GM19468 (cell line): ENCODE measurements at regions not wholly inside any gene's neighbourhood (a gene's known extent, or its start where the extent isn't known, plus 50 kb on each side); places are given as distances from the start of the nearest gene placed in this dataset.

Experiments
- ATAC-seq: cut with Tn5 transposase; IDR thresholded peaks from one replicate; pipeline ENCODE4 v1.9.1; 2021; ENCODE audit warnings: mild to moderate bottlenecking, moderate library complexity, moderate number of reproducible peaks; ENCODE audit not compliant: unreplicated experiment; ENCODE audit errors: extremely low read depth

GRCh38 chr11:130606781-130607511 is 158.5 kb downstream of the ADAMTS15 start:
- no peak for ATAC-seq

GRCh38 chr11:130608287-130608686 is 159.8 kb downstream of the ADAMTS15 start:
- no peak for ATAC-seq

GRCh38 chr11:130609121-130610035 is 160.9 kb downstream of the ADAMTS15 start:
- no peak for ATAC-seq

DNA sequence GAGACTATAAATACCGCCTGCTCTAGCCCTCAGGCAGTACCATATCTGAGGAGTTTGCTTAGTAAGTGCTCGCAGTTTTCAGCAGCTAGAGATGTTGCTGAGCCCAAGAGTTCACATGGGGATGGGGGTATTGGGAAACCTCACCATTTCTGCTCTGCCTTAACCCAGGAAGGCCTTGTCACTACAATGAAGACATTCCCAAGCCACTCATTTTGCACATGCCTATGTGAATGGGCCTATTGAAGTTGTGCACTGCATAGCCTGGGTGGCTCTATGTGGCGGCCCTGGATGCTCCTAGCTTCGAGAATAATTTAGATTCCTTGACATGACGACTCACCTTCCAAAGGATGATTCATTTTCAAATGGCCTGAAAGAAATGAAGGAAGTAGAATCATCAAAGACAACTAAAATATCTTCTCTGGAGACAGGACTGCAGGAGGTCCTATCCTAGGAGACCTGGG is 163.4 kb downstream of the ADAMTS15 start:
- ATAC-seq = no peak

DNA sequence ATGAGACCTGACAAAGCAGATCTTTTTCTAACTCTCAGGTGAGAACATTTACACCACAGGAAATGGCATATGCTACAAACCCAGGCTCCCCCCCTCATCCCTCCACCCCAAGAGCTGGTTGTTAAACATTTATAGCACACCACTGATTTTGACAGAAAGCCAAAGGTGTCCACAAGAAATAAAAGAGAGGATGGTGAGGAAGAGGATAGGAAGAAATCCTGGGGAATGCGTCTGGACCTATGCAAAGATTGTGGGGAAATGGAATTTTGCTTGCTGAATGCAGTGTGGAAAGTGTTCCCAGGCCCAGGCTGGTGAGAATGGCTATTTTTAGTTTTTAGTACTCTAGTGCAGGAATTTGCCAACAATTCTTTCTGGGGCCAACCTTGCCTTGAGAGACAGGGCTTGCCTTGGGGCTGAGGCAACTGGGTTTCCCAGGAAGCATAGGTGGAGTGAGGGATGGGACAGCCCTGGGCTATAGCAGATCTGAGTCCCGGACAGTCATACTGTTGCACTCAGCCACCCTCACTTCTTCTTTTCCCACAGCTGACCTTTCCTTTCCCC is 163.9 kb downstream of the ADAMTS15 start:
- no peak for ATAC-seq

DNA sequence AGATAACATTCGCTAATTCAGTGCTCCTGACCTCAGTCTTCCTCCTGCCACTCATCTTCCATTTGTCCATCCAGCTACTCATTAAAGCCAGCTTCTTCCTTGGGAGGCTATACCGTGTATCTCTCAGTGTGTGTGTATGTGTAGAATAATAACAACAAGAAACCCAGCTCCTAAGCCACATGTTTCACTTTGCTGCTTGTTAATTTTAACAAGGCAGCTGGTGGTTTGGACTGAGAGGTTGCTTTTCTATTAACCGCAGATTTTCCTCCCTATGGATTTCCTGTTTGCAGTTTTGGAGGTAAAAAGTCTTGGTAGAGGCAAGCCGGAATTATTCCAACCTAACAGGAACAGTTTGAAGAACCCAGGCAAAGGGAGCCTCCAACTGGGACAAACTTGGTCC is 165.0 kb downstream of the ADAMTS15 start:
- no peak for ATAC-seq

DNA sequence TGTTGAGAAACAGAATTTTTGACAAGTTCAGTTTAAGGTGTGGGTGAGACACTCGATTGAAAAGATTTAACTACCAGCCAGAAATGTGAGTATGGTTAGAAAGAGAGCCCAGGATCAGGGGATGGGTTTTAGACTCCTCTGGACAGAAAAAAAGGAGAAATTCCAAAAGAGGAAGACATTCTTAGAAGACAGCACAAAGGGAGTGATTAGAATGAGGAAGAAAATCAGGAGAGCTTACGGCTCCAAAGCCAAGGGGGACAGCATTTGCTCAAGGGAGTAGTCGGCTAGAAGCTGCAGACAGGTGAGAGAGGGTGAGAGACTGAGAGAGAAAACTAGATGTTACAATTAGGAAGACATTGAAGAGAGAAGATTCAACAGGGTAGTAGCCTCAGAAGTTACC is 166.1 kb downstream of the ADAMTS15 start:
- no peak for ATAC-seq

DNA sequence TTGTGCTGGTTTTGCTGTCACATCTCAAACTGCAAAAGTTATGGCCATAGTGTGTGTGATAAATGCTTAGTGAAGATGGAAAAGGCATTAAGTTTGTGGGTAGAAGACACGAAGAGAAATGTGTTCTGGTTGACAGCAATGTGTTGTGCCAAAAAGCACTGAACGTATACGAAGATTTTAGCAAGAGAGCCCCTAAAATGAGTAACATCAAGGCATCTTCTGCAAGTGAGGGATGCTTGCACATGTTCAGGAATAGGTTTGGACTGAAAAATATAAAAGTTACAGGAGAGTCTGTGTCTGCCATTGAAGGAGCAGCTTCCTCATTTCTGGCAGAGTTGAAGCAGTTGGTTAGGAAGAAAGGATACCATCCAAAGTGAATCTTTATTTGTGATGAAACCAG is 167.1 kb downstream of the ADAMTS15 start:
- no peak for ATAC-seq

GRCh38 chr11:130616573-130616972 is 168.1 kb downstream of the ADAMTS15 start:
- ATAC-seq = no peak

DNA sequence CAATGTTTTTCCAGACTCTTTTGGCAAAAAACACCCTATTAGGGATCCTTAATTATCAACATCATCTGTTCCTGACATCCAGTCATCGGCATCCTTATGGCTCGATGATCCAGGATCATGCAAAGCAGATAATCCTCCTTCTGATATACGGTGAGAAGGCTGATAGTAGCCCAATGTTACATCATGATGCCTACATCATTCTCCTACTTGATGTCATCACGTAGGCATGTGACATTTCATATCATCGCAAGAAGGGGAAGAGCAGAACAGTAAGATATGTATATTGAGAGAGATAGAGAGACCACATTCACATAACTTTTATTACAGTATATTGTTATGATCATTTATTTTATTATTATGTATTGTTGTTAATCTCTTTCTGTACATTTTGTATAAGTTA is 168.6 kb downstream of the ADAMTS15 start:
- no peak for ATAC-seq

DNA sequence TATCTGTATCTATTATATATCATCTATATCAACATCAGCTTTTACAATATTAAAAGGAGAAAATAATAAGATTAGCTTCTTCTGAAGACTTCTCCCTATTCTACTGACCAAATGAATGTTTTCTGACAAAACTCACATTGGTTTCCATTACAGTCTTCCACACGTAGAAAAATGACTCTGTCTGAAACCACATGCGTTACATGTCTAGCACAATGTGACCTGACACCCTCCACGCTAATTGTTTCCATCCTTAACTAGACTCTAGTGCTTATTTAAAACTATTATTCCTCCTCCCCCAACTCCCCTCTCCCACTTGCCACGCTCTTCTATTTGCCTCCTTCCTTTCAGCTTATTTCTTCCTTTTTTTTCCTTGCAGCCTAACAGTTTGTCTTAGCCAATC is 172.1 kb downstream of the ADAMTS15 start:
- ATAC-seq = no peak

DNA sequence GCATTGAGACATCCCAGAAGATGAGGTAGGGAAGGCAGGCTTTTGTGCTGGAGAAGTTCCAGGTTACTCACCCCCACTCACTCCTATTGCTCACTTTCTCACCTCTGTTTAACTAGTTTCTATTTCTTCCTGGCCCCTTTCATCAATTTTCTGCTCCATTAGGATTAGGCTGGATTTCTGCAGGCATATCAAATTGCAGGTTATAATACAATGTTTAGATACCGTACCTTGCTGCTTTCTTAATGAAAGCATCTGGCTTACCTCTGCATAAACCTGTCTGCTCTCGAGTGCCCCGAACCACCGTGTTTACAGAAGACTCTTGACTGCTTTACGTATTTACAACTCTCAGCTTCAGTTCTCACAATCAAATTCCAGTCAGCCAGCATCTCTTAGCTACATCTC is 173.7 kb downstream of the ADAMTS15 start:
- no peak for ATAC-seq

DNA sequence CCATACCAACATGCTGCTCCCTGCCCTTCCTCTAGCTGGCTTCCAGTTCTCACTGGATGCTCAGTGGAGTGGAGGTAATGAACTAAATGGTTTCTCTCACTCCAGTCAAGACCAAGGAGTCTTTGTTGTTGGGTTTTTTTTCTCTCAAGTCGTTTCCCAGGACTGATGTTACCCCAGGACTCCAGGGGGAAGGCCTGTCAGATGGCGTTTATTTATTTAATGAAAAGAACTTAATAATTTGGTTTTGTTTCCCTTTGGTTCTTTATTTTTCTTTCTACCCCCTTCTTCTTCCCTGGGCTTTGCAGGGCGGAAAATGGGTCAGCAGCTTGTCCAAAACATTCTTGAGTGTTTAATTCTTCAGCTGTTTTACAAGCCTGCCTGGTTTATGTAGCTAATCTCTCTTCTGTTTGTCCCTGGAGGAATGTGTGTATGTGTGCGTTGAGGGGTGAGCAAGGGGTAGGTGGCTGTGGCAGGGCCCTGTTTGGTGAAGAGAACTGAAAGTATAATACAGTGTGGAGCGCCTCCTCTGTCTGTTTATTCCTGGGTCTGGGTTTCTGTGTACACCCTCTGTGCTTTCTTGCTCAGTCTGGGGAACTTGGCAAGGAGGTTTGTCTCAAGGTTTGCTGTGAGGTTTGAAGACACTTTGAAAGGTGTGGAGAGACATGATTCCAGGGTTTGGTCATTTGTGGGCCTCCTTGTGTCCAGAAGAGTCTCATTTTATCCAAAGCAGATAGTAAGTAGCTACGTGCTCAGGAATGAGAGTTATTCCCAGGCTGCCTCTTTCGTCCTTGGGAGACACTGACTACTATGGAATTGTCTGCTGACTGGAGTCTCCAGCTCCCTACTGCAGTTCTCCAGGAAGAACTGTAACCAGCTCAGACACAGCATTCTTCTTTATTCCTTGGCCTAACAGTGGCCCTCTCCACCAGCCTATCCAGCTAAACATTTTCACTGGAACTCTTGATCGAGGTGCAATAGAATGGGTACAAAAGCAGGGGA is 175.5 kb downstream of the ADAMTS15 start:
- no peak for ATAC-seq

- ATAC-seq = no peak
These were observed 176.6 kb downstream of the ADAMTS15 start for GRCh38 chr11:130624971-130625544.

GRCh38 chr11:130625578-130626306 is 177.3 kb downstream of the ADAMTS15 start:
- no peak for ATAC-seq

DNA sequence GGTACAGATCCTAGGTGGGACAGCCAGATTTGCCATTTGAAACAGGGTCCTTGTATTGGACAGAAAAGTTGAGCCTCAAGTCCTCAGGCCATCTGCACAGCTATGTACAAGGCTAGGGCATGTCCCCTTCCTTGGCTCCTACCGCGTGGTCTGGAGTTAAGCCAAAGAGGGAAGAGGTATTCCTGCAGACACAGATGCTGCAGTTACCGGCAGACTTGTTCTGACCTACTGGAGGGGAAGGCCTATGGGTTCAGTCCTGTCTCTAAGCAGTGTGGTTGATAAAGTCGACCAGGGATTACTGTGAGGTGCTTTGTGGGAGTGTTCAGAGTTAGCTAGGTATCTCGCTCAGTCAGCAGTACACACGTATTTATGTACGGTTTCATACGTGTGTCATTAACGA is 180.6 kb downstream of the ADAMTS15 start:
- ATAC-seq = no peak

DNA sequence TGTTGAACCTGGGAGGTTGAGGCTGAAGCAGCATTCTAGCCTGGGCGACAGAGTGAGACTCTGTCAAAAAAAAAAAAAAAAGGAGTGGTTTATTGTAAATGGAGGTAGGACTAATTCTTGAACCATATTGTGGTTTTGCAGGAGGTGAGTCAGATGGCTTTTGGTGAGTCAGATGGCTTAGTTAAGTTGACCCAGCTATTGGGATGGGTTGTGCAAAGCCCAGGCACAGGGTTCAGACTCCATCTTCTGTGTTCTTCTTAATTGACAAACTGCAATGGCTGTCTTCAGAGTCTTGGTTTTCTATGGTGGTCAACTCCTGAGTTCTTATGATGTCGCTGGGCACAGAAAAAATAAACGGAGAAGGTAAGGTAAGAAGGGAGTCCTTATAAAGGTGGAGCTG is 182.7 kb downstream of the ADAMTS15 start:
- no peak for ATAC-seq

- no peak for ATAC-seq
These were observed 185.0 kb downstream of the ADAMTS15 start for GRCh38 chr11:130633466-130633865.

- ATAC-seq = no peak
These were observed 185.7 kb downstream of the ADAMTS15 start for GRCh38 chr11:130634186-130634585.
